Natural killer cell (primary cell): ENCODE measurements at regions not wholly inside any gene's neighbourhood (a gene's known extent, or its start where the extent isn't known, plus 50 kb on each side); places are given as distances from the start of the nearest gene placed in this dataset.

ENCODE experiments used
- ATAC-seq, 3 donors: fragments of 150-1000 bp in 2 of 3; fragments of 200-7000 bp in 1 of 3; cut with Tn5 transposase; 1 replicate in 1 of 3; 2 replicates in 2 of 3; pipeline ENCODE4 v1.10.0; 2021; ENCODE audit warnings: mild to moderate bottlenecking in 2 of 3, moderate library complexity in 2 of 3
- DNase-seq, 2 donors: peaks; one replicate each; pipeline versions ENCODE4 v3.0.0 to v3.0.0-alpha.2; 2013 to 2021; ENCODE audit warnings: mixed read lengths in 1 of 2
- H3K27ac ChIP-seq: one replicate; pipeline ENCODE4 v1.5.1; 2013; ENCODE audit warnings: mild to moderate bottlenecking, low read length
- H3K27me3 ChIP-seq: one replicate; pipeline ENCODE4 v1.6.1; 2013; ENCODE audit warnings: low read length; ENCODE audit not compliant: control insufficient read depth, insufficient read depth
- H3K36me3 ChIP-seq: one replicate; pipeline ENCODE4 v1.6.1; 2013; ENCODE audit warnings: low read length; ENCODE audit not compliant: control insufficient read depth, insufficient read depth
- H3K4me1 ChIP-seq: one replicate; pipeline ENCODE4 v1.6.1; 2013; ENCODE audit warnings: low read length; ENCODE audit not compliant: control insufficient read depth, insufficient read depth
- H3K4me3 ChIP-seq: one replicate; pipeline ENCODE4 v1.5.1; 2013; ENCODE audit warnings: low read length
- H3K9me3 ChIP-seq: one replicate; pipeline ENCODE4 v1.6.1; 2013; ENCODE audit warnings: low read length; ENCODE audit not compliant: control insufficient read depth, insufficient read depth
- H3K27ac Mint-ChIP-seq, 2 donors: one replicate each; pipeline ENCODE4 v1.8.0; 2022; ENCODE audit warnings: mild to moderate bottlenecking in 2 of 2, mixed read lengths in 2 of 2, moderate library complexity in 1 of 2
- H3K27me3 Mint-ChIP-seq, 2 donors: one replicate each; pipeline ENCODE4 v1.8.0; 2022; ENCODE audit warnings: low read depth in 2 of 2, mixed read lengths in 2 of 2
- H3K36me3 Mint-ChIP-seq: one replicate; pipeline ENCODE4 v1.8.0; 2022; ENCODE audit warnings: mixed read lengths
- H3K4me1 Mint-ChIP-seq, 2 donors: one replicate each; pipeline ENCODE4 v1.8.0; 2022; ENCODE audit warnings: mixed read lengths in 2 of 2
- H3K4me3 Mint-ChIP-seq: one replicate; pipeline ENCODE4 v1.8.0; 2022; ENCODE audit warnings: mild to moderate bottlenecking, moderate library complexity, mixed read lengths
- H3K9me3 Mint-ChIP-seq, 2 donors: one replicate each; pipeline ENCODE4 v1.8.0; 2022; ENCODE audit warnings: mixed read lengths in 2 of 2
- CTCF ChIP-seq: fragments of 200-600 bp; IDR thresholded peaks from one replicate; pipeline ENCODE4 v1.8.0; 2022; ENCODE audit warnings: antibody characterized with exemption
- WGBS: methylation state at CpG from one replicate; pipeline ENCODE4 v1.1.7; 2013; ENCODE audit warnings: missing lambda C conversion rate; ENCODE audit not compliant: insufficient coverage; 5-methylcytosine and 5-hydroxymethylcytosine counted together
- intact Hi-C: fragments of 100-400 bp; cut with micrococcal nuclease; formaldehyde crosslinking; loops from one replicate; pipeline ENCODE4 v1.14.2; 2022

GRCh38 chr6:121020656-121021055 lies 313.6 kb downstream of the TBC1D32 start:
- no peak for TF ChIP-seq CTCF
- Mint-ChIP-seq H3K36me3 (no peaks in the 10 kb centered on the region), H3K4me1 (no peaks in the 10 kb centered on the region), H3K27me3 (no peaks in the 10 kb centered on the region), H3K4me3 (no peak overlapping the region), H3K27ac (no peak overlapping the region), H3K9me3 (peaks cover 17 to 25% of the 10 kb centered on the region in 2 donors)
- intact Hi-C loops: no loop called here
- Histone ChIP-seq H3K4me3 (no peak overlapping the region), H3K36me3 (no peaks in the 10 kb centered on the region), H3K27ac (no peak overlapping the region), H3K9me3 (no peaks in the 10 kb centered on the region), H3K27me3 (no peaks in the 10 kb centered on the region), H3K4me1 (no peaks in the 10 kb centered on the region)
- ATAC-seq (no peak), DNase-seq (no peak)

- Histone ChIP-seq H3K4me3 (no peak overlapping the region), H3K27ac (no peak overlapping the region), H3K27me3 (no peaks in the 10 kb centered on the region), H3K9me3 (peaks cover 2% of the 10 kb centered on the region), H3K4me1 (no peaks in the 10 kb centered on the region), H3K36me3 (no peaks in the 10 kb centered on the region)
- Mint-ChIP-seq H3K4me3 (no peak overlapping the region), H3K4me1 (no peaks in the 10 kb centered on the region), H3K27me3 (no peaks in the 10 kb centered on the region), H3K36me3 (no peaks in the 10 kb centered on the region), H3K9me3 (peaks cover 2 to 3% of the 10 kb centered on the region in 2 donors), H3K27ac (no peak overlapping the region)
- TF ChIP-seq CTCF: no peak
- no peak for ATAC-seq
- intact Hi-C loops: no loop called here
- no peak for DNase-seq
Observed at GRCh38 chr6:121008553-121008952, 325.7 kb downstream of the TBC1D32 start.

GRCh38 chr6:121006024-121006423 lies 328.3 kb downstream of the TBC1D32 start:
- H3K4me1 Mint-ChIP-seq: no peaks in the 10 kb centered on the region
- WGBS: no CpG with 5 or more reads among the region's 2 CpGs
- no peak overlapping the region for H3K27ac Mint-ChIP-seq
- TF ChIP-seq CTCF: no peak
- no peak overlapping the region for H3K4me3 ChIP-seq
- no peaks in the 10 kb centered on the region for H3K27me3 ChIP-seq
- H3K9me3 Mint-ChIP-seq: peaks cover 5 to 10% of the 10 kb centered on the region in 2 donors
- H3K27me3 Mint-ChIP-seq: no peaks in the 10 kb centered on the region
- H3K36me3 ChIP-seq: no peaks in the 10 kb centered on the region
- intact Hi-C loops: no loop called here
- peaks cover 4% of the 10 kb centered on the region for H3K9me3 ChIP-seq
- DNase-seq: no peak
- ATAC-seq: no peak
- H3K4me3 Mint-ChIP-seq: no peak overlapping the region
- no peaks in the 10 kb centered on the region for H3K4me1 ChIP-seq
- H3K36me3 Mint-ChIP-seq: no peaks in the 10 kb centered on the region
- no peak overlapping the region for H3K27ac ChIP-seq

- Histone ChIP-seq H3K27me3 (no peaks in the 10 kb centered on the region), H3K27ac (no peak overlapping the region), H3K4me1 (no peaks in the 10 kb centered on the region), H3K9me3 (peaks cover 4% of the 10 kb centered on the region), H3K36me3 (no peaks in the 10 kb centered on the region), H3K4me3 (no peak overlapping the region)
- peaks cover 9 to 14% of the 10 kb centered on the region in 2 donors for H3K9me3 Mint-ChIP-seq
- no peak for ATAC-seq
- no peaks in the 10 kb centered on the region for H3K27me3 Mint-ChIP-seq
- 53% methylated on average over 4 of the region's 5 CpGs for WGBS
- DNase-seq: no peak
- H3K27ac Mint-ChIP-seq: no peak overlapping the region
- H3K4me3 Mint-ChIP-seq: no peak overlapping the region
- no peaks in the 10 kb centered on the region for H3K4me1 Mint-ChIP-seq
- no peaks in the 10 kb centered on the region for H3K36me3 Mint-ChIP-seq
- TF ChIP-seq CTCF: no peak
- intact Hi-C loops: no loop called here
Observed at GRCh38 chr6:121000381-121000780, 333.9 kb downstream of the TBC1D32 start.
